ENCODE measurements at regions not wholly inside any gene's neighbourhood (a gene's known extent, or its start where the extent isn't known, plus 50 kb on each side); places are given as distances from the start of the nearest gene placed in this dataset.

DNA sequence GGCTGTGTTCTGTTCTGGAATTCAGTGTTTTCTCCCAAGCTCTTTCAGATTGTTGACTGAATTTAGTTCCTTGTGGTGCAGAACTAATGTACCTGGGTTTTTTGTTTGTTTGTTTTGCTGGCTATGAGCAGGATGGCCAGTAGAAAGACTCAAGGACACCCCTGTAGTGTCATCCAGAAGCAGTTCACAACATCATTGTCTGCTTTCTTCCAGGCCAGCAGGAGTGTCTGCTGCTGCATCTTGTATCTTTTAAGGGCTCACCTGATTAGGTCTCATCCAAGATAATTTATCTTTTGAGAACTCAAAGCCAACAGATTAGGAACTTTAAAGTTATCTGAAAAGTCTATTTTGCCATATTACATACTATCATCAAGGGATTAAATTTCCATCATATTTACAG lies 318.5 kb upstream of the MC4R start:
- intact Hi-C loops (cut with micrococcal nuclease) = no loop called here
- Mint-ChIP-seq H3K27me3 (ENCODE audit: low read depth in 3 of 3) (no peaks in the 10 kb centered on the region), H3K4me3 (no peak overlapping the region), H3K27ac (no peak overlapping the region), H3K9me3 (no peaks in the 10 kb centered on the region), H3K4me1 (no peaks in the 10 kb centered on the region), H3K36me3 (no peaks in the 10 kb centered on the region)
- Histone ChIP-seq H3K27ac (ENCODE audit: low read depth in 1 of 2, low read length in 2 of 2) (no peak overlapping the region), H3K79me2 (ENCODE audit: insufficient read depth, low read length) (no peaks in the 10 kb centered on the region), H4K20me1 (ENCODE audit: insufficient read depth, low read length) (no peaks in the 10 kb centered on the region), H3K9me3 (replicated peaks in 1 of 2; ENCODE audit: control insufficient read depth in 1 of 2, insufficient read depth in 1 of 2, low read length in 2 of 2) (no peaks in the 10 kb centered on the region), H3K4me3 (replicated peaks in 1 of 3; ENCODE audit: low read depth in 2 of 3, low read length in 3 of 3) (no peak overlapping the region), H3K4me2 (replicated peaks; ENCODE audit: extremely low read depth, low read length, poor library complexity, severe bottlenecking) (no peak overlapping the region), H3K36me3 (replicated peaks in 1 of 2; ENCODE audit: control insufficient read depth in 1 of 2, insufficient read depth in 2 of 2, low read length in 2 of 2) (no peaks in the 10 kb centered on the region), H2AFZ (ENCODE audit: insufficient read depth, low read depth, low read length, poor library complexity, severe bottlenecking) (no peak overlapping the region), H3K4me1 (ENCODE audit: control insufficient read depth in 1 of 2, insufficient read depth in 2 of 2, low read length in 2 of 2) (no peaks in the 10 kb centered on the region), H3K9ac (ENCODE audit: insufficient read depth, low read length, poor library complexity, severe bottlenecking) (no peak overlapping the region), H3K27me3 (ENCODE audit: control insufficient read depth in 2 of 2, insufficient read depth in 2 of 2, low read length in 2 of 2) (no peaks in the 10 kb centered on the region)
- TF ChIP-seq, protein P1, sequence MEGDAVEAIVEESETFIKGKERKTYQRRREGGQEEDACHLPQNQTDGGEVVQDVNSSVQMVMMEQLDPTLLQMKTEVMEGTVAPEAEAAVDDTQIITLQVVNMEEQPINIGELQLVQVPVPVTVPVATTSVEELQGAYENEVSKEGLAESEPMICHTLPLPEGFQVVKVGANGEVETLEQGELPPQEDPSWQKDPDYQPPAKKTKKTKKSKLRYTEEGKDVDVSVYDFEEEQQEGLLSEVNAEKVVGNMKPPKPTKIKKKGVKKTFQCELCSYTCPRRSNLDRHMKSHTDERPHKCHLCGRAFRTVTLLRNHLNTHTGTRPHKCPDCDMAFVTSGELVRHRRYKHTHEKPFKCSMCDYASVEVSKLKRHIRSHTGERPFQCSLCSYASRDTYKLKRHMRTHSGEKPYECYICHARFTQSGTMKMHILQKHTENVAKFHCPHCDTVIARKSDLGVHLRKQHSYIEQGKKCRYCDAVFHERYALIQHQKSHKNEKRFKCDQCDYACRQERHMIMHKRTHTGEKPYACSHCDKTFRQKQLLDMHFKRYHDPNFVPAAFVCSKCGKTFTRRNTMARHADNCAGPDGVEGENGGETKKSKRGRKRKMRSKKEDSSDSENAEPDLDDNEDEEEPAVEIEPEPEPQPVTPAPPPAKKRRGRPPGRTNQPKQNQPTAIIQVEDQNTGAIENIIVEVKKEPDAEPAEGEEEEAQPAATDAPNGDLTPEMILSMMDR (IDR thresholded peaks at IDR 0.05) = no peak
- no peak for DNase-seq

DNA sequence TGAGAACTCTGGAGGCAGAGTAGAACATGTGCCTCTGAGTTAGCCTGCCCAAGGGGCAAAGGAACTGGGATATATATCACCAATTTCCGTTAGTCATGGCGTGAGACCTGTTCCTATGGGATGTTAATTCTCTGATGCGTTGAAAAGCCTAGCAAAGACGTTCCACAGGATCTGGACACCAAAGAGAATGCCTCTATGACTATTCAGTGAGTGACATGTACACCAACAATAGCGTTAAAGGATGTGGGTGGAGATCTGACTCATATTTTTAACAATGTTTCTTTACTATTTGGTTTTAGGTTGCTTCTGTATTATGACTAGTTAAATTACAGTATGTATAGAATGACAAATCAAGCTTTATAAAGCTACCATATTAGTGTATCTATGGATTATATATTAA lies 320.9 kb upstream of the MC4R start:
- Histone ChIP-seq H3K9me3 (replicated peaks in 1 of 2; ENCODE audit: control insufficient read depth in 1 of 2, insufficient read depth in 1 of 2, low read length in 2 of 2) (no peaks in the 10 kb centered on the region), H3K36me3 (replicated peaks in 1 of 2; ENCODE audit: control insufficient read depth in 1 of 2, insufficient read depth in 2 of 2, low read length in 2 of 2) (no peaks in the 10 kb centered on the region), H3K27ac (ENCODE audit: low read depth in 1 of 2, low read length in 2 of 2) (no peak overlapping the region), H3K4me2 (replicated peaks; ENCODE audit: extremely low read depth, low read length, poor library complexity, severe bottlenecking) (no peak overlapping the region), H3K9ac (ENCODE audit: insufficient read depth, low read length, poor library complexity, severe bottlenecking) (no peak overlapping the region), H2AFZ (ENCODE audit: insufficient read depth, low read depth, low read length, poor library complexity, severe bottlenecking) (no peak overlapping the region), H3K4me1 (ENCODE audit: control insufficient read depth in 1 of 2, insufficient read depth in 2 of 2, low read length in 2 of 2) (no peaks in the 10 kb centered on the region), H3K79me2 (ENCODE audit: insufficient read depth, low read length) (no peaks in the 10 kb centered on the region), H4K20me1 (ENCODE audit: insufficient read depth, low read length) (no peaks in the 10 kb centered on the region), H3K4me3 (replicated peaks in 1 of 3; ENCODE audit: low read depth in 2 of 3, low read length in 3 of 3) (no peak overlapping the region), H3K27me3 (ENCODE audit: control insufficient read depth in 2 of 2, insufficient read depth in 2 of 2, low read length in 2 of 2) (no peaks in the 10 kb centered on the region)
- whole genome bisulfite sequencing (ENCODE audit: insufficient coverage) = 100% methylated on average over 2 of the region's 5 CpGs
- no peaks in the 10 kb centered on the region for H3K4me1 Mint-ChIP-seq
- TF ChIP-seq, protein P1 (IDR thresholded peaks at IDR 0.05) = no peak
- H3K27ac Mint-ChIP-seq = no peak overlapping the region
- DNase-seq = no peak
- no peak overlapping the region for H3K4me3 Mint-ChIP-seq
- no peaks in the 10 kb centered on the region for H3K27me3 Mint-ChIP-seq (ENCODE audit: low read depth in 3 of 3)
- H3K36me3 Mint-ChIP-seq = no peaks in the 10 kb centered on the region
- intact Hi-C loops (cut with micrococcal nuclease) = no loop called here
- H3K9me3 Mint-ChIP-seq = no peaks in the 10 kb centered on the region
